HG03575 (cell line): ENCODE measurements at regions not wholly inside any gene's neighbourhood (a gene's known extent, or its start where the extent isn't known, plus 50 kb on each side); places are given as distances from the start of the nearest gene placed in this dataset.

Experiments used
- ATAC-seq: cut with Tn5 transposase; IDR thresholded peaks from one replicate; pipeline ENCODE4 v1.9.1; 2021; ENCODE audit not compliant: unreplicated experiment, insufficient number of reproducible peaks, low FRiP score; ENCODE audit errors: extremely low read depth

DNA sequence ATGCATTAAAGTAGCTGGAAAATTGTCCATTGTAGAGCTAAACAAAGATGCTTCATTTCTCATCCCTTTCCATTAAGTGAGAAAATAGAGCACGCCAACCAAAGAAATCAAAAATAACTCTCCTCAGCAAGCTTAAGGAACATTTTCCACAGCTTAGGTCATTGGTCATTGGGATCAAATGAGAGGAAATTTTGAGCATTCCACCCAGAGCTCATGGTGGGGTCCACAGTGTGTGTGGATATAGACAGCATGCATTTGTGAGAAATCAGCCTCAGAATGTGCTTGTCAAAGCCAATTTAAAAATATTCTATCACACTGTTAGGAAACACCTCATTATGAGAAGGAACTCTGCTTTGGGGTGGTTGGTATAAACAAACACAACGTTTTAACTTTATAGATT lies 97.2 kb downstream of the HDGFL1 start:
- no peak for ATAC-seq

- ATAC-seq = no peak
These were observed 98.5 kb downstream of the HDGFL1 start for GRCh38 chr6:22667855-22668254.

- no peak for ATAC-seq
These were observed 98.9 kb downstream of the HDGFL1 start for GRCh38 chr6:22668307-22668706.

GRCh38 chr6:22668717-22669116 lies 99.4 kb downstream of the HDGFL1 start:
- ATAC-seq = no peak

- no peak for ATAC-seq
These were observed 101.2 kb downstream of the HDGFL1 start for GRCh38 chr6:22670605-22671004.

- no peak for ATAC-seq
These were observed 104.1 kb downstream of the HDGFL1 start for GRCh38 chr6:22673474-22673873.

DNA sequence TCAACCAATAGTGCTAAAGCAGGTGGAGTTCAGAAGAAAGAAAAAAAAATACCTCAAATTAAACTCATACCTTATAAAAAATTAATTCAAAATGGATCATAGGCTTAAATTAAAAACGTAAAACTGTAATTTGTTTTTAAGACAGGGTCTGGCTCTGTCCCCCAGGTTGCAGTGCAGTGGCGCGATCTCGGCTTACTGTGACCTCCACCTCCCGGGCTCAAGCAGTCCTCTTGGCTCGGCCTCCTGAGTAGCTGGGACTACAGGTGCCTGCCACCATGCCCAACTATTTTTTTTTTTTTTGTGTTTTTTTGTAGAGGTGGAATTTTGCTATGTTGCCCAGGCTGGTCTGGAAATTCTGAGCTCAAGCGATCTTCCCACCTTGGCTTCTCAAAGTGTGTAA lies 111.6 kb downstream of the HDGFL1 start:
- ATAC-seq = no peak

GRCh38 chr6:22681761-22682160 lies 112.4 kb downstream of the HDGFL1 start:
- no peak for ATAC-seq

DNA sequence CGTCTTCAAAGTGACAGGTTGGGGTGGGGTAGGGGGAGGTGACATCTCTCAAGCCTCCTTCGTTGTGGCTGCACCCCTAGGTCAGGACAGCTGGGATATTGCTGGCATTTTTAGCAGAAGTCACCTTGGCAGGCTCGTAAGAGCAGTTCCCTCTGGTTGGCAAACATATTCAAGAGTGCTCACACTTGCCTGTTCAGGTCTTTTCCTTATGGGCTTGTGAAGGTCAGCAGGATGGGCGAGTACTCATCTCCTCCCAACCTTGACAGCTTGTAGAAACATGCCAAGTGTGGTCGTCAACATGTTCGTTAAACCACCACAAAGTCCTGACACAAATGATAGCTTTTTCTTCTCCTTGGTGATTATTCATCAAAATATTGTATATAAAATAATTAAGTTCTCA lies 113.6 kb downstream of the HDGFL1 start:
- no peak for ATAC-seq

DNA sequence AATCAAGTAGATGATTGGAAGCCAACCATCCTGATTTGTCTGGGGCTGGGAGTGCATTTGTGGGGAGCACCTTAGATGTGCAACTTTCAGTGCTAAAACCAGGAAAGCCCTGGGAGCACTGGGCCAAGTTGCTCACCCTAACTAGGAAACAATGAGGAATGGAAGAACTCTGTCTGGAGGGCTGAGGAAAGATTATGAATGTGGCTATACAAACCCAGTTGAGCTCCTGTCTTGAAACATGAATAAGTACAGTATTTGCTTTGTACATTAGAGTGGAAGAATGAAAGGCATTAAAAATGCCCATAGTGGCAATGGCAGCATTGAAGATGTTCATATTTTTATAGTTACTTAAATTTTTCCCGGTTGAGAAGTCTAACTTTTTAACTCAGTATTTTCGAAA lies 121.1 kb downstream of the HDGFL1 start:
- ATAC-seq = no peak

DNA sequence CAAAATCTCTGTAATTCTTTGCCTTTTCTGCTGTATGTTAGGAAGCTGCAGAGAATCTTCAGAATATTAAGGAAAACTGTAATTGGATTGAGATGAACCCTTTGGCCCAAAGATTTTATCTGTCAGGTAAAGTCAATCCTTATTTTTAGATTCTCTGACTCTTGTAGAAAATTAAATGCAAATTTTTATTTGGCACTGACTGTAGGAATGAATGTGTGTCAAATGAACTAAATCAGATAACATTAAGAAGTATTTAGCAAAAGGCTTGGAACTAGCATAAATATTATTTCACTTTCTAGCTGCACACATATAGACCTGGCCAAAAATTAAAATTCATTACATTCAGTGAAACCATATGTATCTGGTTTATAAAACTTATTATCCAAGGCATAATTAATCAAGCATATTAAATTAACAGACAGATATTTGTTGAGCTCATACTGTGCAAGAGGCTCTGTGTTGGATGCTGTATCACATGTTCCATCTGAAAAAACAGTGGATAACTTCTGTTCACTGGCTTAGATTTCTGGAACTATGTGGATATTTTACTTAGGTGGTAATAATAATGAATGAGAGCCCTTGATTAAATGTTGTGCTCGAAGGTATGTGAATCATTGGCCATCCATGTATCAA lies 124.8 kb downstream of the HDGFL1 start:
- no peak for ATAC-seq

- no peak for ATAC-seq
These were observed 127.1 kb downstream of the HDGFL1 start for GRCh38 chr6:22696481-22696880.

- ATAC-seq = no peak
These were observed 127.9 kb downstream of the HDGFL1 start for GRCh38 chr6:22697306-22697705.

DNA sequence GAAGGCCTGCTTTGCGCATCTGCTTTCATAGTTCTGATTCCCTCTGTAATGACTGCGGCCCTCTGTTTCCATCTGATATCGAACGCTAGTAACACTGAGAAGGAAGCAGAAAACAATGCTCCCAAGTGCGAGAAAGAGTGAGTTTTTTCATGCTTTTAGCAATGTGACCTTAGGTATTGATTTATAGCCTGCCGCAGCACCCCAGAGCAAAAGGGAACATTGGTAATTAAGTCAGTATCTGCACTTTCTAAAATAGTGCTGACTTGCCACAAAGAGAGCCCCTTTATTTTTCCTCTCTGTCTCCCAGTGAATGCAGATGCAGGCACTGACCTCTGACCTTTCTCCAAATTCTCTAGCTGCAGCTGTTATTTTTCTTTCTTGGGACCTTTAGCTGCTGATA lies 129.8 kb downstream of the HDGFL1 start:
- ATAC-seq = no peak

DNA sequence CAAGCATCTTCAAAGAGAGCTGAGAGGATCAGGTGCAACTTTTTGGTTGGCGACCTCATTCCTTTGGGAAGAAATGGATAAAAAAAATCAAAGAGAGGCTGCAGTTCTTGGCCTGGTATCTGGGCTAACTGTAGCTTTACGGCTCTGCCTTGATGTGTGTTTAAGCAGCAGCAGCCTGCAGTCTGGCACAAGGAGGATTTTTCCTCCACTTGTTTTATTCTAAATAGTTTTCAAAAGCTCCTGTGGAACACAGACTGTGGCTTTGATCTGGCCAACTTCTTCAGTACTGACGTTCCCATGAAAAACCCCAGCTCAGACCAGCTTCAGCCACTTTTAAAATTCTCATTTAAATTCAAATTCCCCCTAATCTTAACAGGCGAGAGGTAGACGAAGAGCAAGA lies 137.3 kb downstream of the HDGFL1 start:
- no peak for ATAC-seq

DNA sequence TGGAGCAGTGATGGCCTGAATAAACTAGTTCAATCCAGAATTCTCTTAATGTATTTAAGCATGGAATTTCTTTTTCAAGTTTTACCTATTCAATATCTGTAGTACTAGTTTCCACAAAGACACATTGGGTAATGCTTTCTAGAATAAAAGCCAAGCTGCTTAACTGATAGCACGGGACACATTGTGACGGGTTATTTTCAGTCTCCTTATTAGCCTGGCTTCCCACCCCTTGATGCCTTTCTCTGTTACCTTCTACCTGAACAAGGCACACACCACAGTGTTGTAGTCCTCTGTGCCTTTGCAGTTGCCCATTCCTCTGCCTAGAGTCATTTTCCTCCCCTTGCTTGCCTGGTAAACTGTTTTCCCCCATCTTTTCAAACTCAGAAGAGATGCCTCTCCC lies 139.1 kb downstream of the HDGFL1 start:
- no peak for ATAC-seq

- ATAC-seq = no peak
These were observed 140.4 kb downstream of the HDGFL1 start for GRCh38 chr6:22709803-22710202.

DNA sequence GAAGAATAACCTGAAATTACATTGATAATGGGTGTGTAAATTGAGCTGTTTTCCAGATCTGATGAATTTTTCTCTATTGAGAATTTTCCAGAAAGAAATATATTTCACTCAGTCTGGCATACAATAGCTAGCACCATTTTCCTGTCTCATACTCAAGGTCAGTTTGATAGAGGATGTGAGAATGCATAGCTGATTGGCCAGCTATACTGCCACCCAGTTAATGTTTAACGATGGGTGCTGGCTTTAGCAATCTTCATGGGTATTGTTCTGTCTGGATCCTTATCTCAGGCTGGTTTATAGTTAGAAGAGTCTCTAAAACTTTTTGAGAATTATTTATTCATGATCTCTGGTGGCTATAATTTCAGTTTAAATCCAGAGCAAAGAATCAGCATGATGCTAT lies 147.4 kb downstream of the HDGFL1 start:
- no peak for ATAC-seq

DNA sequence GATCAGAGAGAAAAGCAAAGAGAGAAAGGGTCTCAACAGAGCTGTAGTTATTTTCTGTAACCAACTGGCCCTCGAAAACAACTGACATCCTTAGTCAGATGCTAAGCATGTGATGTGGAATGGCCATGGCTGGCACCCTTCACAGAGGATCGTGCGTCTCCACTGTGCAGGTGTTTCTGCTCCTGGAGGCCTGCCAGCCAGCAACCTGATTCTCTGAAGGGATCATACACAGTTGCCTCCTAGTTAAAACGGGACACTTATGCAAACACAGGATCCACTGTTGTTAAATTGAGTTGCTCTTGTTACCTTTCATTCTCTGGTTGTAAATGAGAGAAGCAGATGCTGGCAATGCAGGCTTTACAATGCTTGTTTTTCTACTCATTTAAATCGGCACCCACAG lies 148.5 kb downstream of the HDGFL1 start:
- no peak for ATAC-seq

- no peak for ATAC-seq
These were observed 153.5 kb downstream of the HDGFL1 start for GRCh38 chr6:22722913-22723312.

DNA sequence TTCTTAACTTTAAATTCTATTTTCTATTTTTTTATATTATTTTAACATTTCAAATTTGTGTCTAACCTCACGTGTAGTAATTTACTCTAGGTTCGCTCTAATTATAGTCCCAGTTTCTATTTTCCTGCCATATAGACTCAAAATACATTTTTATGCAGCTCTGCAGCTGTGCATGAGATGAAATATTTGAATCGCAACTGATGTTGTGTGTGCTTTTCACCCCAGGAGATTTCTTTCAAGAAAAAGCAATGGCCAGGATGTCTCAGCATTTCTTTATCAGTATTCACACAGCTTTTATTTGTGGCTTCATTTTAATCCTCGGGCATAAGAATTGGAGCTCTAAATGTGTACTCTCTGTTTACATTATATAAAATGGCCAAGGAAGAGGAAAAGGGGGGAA lies 157.6 kb downstream of the HDGFL1 start:
- no peak for ATAC-seq
